Right ventricle myocardium inferior (tissue), 1 donor: ENCODE measurements at regions not wholly inside any gene's neighbourhood (a gene's known extent, or its start where the extent isn't known, plus 50 kb on each side); places are given as distances from the start of the nearest gene placed in this dataset.

Experiments used
- ATAC-seq: fragments of 200-7000 bp; cut with Tn5 transposase; one replicate; pipeline ENCODE4 v1.9.1; 2020; ENCODE audit warnings: mild to moderate bottlenecking, moderate library complexity
- DNase-seq: peaks from one replicate; pipeline ENCODE4 v3.0.0; 2021; ENCODE audit errors: missing footprints
- intact Hi-C: fragments of 100-400 bp; cut with DNase I; formaldehyde crosslinking; loops from one replicate; pipeline ENCODE4 v1.11.0; 2022
- donor health status: DM: no; HTN: yes; CAD: no; lungs with severe emphysema.

DNA sequence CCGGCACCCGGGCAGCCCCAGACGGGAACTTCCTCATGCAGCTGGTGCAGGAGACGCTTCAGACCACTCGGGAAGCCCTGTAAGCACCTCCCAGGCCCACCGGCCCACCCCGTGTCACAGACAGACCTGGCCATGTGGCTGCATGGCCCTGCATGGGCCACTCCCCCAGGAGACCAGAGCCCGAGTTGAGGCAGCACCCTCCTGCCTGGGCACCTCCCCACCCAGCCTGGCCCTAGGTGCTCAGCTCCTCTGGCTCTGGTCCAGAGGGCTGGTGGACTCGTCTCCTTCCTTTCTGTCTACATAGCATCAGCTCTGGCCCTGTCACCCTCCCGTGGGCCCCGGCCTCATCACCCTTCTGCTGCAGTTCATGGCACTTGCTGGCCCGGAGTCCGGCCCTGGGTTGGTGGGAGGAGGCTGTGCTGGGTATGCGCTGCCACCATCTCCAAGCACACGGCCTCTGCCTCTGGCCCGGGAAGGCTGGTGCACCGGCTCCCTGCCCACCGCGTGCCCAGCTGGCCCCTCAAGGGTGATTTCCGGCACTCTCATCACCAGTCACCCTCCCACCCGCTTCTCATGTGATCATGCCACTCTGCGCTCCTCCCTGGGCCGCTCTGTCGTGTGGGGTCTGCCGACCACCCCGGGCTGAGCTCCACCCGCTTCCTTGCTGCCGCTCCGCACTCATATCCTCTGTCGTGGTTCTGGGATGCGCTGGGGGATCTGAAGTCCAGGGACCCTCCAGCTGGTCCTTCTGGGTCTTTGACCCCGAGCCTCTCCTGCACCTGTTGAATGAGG lies 53.1 kb upstream of the DPYSL4 start:
- DNase-seq: peak; percentile 63
- no peak for ATAC-seq
- intact Hi-C loops: no loop called here

DNA sequence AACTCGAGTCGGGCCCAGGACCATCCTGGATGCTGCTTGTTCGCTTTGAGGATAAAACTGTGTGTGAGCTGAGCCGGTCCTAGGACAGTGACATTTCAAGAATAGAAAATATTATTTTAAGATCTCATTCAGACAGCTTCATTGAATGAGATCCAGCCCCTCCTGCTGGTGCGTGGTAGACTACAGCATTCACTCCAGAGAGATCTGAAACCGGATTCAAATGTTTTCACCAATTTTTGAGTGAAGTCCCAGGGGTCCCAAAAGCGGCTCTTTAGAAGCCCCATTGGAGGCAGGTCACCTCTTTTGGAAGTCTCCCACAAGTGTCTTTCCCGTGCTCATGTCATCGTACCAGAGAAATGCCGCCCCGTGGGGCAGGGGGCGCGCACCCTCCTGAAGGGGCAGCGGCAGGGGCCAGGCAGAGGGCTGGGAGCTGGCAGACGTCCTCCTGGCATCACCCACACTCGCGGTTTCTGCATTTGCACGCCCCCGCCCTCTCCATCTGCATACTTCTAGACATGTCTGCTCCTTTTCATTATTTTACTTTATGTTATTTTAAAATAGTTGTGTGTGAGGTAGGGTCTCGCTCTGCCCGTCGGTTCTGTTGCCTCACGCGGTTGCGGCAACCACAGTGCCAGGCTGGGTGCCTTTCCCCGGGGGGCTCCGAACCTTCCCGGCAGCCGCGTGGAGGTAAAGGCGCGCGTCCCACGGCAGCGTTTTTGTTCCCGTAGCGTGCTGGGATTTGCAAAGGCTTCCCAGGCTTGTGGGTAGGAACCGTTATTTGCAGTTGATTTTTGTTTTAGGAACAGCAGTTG lies 52.3 kb upstream of the DPYSL4 start:
- intact Hi-C loops: no loop called here
- peak; percentile 26 for DNase-seq
- no peak for ATAC-seq

- DNase-seq: peak; percentile 52
- no peak for ATAC-seq
- intact Hi-C loops: no loop called here
These were observed 51.5 kb upstream of the DPYSL4 start for GRCh38 chr10:132135053-132135872.

GRCh38 chr10:132136097-132136521 lies 50.6 kb upstream of the DPYSL4 start:
- DNase-seq: no peak
- intact Hi-C loops: no loop called here
- no peak for ATAC-seq

DNA sequence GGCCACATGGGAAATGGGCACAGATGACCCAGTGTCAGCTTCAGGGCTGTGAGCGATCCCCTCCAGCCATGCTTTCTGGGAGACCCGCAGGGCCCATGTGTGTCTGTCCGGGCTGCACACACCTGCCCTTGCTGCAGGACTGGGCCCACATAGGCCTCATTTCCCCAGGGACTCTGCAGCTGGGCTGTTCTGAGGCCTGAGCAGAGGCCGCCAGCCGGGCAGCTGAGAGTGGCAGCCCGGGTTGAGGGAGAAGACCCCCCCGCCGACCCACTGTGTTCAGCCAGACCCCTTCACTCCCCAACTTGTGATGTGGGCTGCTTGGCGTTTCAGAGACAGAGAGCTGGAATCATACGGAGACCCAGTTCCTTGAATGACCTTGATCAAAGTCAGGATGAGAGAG lies 50.1 kb upstream of the DPYSL4 start:
- intact Hi-C loops: no loop called here
- no peak for ATAC-seq
- DNase-seq: no peak
